ES-I3 (cell line): ENCODE measurements at regions not wholly inside any gene's neighbourhood (a gene's known extent, or its start where the extent isn't known, plus 50 kb on each side); places are given as distances from the start of the nearest gene placed in this dataset.
"Not testable (repeated sequence)": the region's sequence is repeated elsewhere in the genome, so short reads cannot be mapped to it uniquely, and the experiment has no call there.

Experiments used
- H3K36me3 ChIP-seq: 2 replicates; pipeline ENCODE4 v1.6.1; 2013; ENCODE audit warnings: mild to moderate bottlenecking, low read length, control low read depth, moderate library complexity; ENCODE audit not compliant: insufficient read depth
- H3K4me1 ChIP-seq: 2 replicates; pipeline ENCODE4 v1.6.1; 2013; ENCODE audit warnings: mild to moderate bottlenecking, control low read depth, low read length; ENCODE audit not compliant: insufficient read depth
- H3K9ac ChIP-seq: 2 replicates; pipeline ENCODE4 v1.6.1; 2013; ENCODE audit warnings: low read depth, mild to moderate bottlenecking, low read length, moderate library complexity
- H3K9me3 ChIP-seq: 2 replicates; pipeline ENCODE4 v1.6.1; 2013; ENCODE audit warnings: mild to moderate bottlenecking, low read length, moderate library complexity; ENCODE audit not compliant: control insufficient read depth, insufficient read depth

DNA sequence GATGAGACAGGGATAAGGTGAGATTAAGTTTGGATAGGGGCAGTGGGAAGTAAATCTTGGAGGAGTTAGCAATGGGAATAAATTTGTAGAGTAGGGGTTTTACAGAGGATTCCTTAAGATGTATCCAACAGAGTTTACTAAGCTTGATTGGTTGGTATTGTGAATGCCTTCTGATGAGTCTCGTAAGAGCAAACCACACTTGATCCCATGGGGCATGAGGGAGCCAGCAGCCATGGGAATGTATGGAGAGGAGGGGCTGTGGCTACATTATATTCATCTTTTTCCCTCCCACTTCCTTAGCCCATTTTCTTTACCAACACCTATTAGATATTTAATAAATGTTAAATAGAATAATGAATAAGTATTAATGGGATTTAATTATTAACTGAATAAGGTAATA, 126.6 kb upstream of the NDST3 start:
- H3K9me3 ChIP-seq = no peaks in the 10 kb centered on the region
- H3K9ac ChIP-seq = no peak overlapping the region
- peaks cover 7% of the 10 kb centered on the region; the same call in 1 of the 2 replicates for H3K4me1 ChIP-seq
- H3K36me3 ChIP-seq = no peaks in the 10 kb centered on the region

DNA sequence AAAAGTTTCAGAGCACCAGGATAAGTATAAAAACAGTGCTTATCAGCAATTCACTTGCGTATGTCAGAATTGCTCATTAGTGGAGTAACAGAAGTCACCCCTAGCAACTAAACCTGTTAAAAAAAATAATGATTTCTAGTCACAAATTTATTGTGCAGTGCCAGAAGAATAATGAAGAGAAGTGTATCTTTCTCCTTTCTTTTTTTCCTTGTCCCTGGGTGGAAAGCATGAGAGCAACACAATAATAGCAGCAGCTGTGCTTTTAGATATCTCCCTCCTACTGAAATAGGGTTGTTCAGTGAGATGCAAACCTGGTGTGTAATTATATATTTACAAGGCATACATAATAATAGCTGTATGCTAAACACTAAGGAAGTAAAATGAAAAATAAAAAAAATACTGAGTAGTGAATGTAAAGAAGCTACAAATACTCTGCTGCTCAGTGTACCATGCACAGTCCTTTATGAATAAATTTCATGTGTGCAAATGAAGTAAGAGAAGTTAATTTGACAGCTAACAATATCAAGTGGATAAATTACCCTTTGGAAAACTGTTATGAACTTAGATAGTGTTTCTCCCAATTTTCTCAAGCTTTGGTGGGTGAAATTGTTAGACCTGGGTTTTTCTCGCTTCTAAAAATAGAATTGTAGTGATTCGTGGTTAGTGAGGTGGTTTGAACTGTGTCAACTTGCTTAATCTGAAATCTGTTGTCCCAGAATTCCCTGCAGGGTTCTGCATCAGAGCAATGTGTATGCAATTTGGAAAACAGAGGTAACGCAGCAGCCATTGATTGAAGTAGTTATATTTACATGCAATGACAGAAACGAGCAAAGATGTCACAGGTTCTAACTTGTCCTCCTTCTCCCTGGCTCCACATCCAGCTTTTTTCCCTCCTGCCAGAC, 125.7 kb upstream of the NDST3 start:
- no peaks in the 10 kb centered on the region for H3K4me1 ChIP-seq
- no peaks in the 10 kb centered on the region for H3K36me3 ChIP-seq
- H3K9me3 ChIP-seq = no peaks in the 10 kb centered on the region
- H3K9ac ChIP-seq = no peak overlapping the region

DNA sequence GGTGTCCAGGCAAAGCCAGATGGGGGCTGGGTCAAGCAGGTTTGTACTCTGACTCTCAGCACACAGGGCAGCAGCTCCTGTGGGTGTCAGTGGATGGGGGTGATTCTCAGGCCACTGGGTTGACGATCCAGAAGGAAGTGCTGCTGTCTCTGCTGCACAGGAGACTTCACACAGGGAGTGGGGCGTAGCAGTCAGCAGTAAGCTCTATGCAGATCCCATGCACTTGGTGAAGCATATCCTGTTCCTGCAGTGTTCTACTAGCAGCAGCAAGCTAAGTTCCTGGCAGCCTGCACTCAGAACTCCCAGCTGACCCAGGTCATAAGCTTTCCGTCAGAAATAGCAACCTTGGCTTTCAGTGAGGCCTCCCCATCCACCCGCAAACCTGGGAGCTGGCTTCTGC, 117.6 kb upstream of the NDST3 start:
- no peak overlapping the region for H3K9ac ChIP-seq
- no peaks in the 10 kb centered on the region; the same call in 1 of the 2 replicates for H3K36me3 ChIP-seq
- H3K4me1 ChIP-seq = 0 out of 2 replicates have a peak, but pooled peaks cover 3% of the 10 kb centered on the region
- H3K9me3 ChIP-seq = no peaks in the 10 kb centered on the region

DNA sequence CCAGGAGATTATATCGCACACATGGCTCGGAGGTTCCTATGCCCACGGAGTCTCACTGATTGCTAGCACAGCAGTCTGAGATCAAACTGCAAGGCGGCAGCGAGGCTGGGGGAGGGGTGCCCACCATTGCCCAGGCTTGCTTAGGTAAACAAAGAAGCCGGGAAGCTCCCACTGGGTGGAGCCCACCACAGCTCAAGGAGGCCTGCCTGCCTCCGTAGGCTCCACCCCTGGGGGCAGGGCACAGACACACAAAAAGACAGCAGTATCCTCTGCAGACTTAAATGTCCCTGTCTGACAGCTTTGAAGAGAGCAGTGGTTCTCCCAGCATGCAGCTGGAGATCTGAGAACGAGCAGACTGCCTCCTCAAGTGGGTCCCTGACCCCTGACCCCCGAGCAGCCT, 112.0 kb upstream of the NDST3 start:
- not testable (repeated sequence) for H3K36me3 ChIP-seq, H3K9me3 ChIP-seq, H3K4me1 ChIP-seq
- peak overlapping the region; percentile 0; the same call in 1 of the 2 replicates for H3K9ac ChIP-seq

DNA sequence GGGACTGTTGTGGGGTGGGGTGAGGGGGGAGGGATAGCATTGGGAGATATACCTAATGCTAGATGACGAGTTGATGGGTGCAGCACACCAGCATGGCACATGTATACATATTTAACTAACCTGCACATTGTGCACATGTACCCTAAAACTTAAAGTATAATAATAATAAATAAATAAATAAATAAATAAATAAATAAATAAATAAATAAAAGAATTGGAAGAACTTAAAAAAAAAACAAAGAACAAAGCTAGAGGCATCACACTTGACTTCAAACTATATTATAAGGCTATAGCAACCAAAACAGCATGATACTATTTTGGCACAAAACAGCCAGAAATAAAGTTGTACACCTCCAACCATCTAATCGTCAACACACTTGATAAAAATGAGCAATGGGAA, 106.5 kb upstream of the NDST3 start:
- H3K9me3 ChIP-seq, H3K9ac ChIP-seq, H3K4me1 ChIP-seq, H3K36me3 ChIP-seq: not testable (repeated sequence)

DNA sequence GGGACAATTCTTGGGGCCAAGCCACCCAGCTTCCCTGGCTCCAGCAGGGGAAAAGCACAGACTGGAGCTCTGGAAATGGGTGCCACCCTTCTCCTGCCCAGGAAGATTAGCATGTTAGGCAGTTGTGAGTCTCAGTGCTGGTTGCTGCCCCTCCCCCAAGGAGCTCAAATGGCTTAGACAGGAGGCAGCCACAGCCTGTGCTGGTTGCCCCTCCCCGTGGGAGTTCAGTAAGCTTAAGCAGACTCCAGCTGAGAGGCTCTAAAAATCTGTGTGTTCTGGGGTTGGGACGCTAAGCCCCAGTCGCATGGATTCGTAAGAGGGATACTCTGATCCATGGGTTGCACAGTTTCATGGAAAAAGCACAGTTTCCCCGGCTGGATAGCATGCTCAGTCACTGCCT, 92.7 kb upstream of the NDST3 start:
- no peaks in the 10 kb centered on the region for H3K9me3 ChIP-seq
- H3K36me3 ChIP-seq = no peaks in the 10 kb centered on the region
- no peaks in the 10 kb centered on the region for H3K4me1 ChIP-seq
- no peak overlapping the region for H3K9ac ChIP-seq

DNA sequence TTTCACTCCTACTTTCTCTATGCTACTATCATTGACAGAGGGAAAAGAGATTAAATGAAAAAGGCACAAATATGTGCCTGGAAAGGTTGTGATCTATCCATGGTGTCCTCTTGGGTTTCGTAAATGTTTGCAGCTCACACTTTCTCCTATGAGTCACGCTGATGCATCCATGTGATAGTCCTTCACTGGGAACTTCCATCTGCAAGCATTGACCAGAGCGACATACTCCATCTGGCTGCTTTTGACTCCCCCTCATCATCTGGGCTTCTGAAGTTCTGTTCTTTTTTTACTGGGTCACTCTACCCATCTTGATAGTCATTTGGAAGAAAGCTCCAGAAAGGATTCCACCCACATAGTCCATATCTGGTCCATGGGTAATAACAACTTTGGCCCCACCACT, 84.7 kb upstream of the NDST3 start:
- Histone ChIP-seq H3K9ac (no peak overlapping the region), H3K36me3 (no peaks in the 10 kb centered on the region), H3K9me3 (no peaks in the 10 kb centered on the region), H3K4me1 (no peaks in the 10 kb centered on the region)

DNA sequence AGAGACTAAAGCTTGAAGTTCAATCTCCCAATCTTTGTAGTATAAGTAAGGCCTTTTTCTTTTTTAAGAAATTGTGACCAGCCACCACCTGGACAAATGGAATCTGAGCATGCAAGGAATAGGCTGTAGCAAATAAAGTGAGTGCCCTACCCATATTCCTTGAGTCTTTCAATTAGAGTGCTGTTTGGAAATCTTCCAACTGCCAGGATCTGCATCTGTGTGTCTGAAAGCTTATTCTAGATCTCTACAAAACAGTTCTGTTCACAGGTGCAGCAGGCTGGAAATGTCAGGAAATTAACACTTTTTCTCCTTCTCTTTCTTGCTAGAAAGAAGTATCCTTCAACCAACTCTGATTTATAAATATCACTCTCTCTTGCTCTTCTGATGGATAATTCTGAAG, 76.7 kb upstream of the NDST3 start:
- Histone ChIP-seq H3K36me3 (no peaks in the 10 kb centered on the region), H3K9ac (no peak overlapping the region), H3K4me1 (no peaks in the 10 kb centered on the region), H3K9me3 (no peaks in the 10 kb centered on the region)

DNA sequence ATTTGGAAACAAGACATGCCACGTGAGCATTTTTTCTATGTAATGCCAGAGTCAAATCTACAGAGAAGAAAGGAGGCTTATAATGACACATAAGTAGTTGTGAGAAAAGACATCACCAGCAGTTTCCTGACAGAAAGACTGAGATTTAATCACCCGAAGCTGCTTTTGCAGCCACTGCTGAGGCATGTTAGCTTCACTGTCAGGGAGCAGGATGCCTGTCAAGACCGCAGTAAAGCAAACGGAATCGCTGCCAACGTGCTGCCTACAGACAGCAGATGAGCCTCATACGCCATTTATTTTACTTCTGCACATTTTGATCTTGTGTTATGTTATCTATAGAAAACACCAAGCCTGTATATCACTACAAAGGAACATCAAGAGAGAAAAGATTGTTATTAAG, 68.7 kb upstream of the NDST3 start:
- H3K36me3 ChIP-seq = no peaks in the 10 kb centered on the region
- H3K9ac ChIP-seq = no peak overlapping the region
- no peaks in the 10 kb centered on the region for H3K9me3 ChIP-seq
- H3K4me1 ChIP-seq = no peaks in the 10 kb centered on the region

DNA sequence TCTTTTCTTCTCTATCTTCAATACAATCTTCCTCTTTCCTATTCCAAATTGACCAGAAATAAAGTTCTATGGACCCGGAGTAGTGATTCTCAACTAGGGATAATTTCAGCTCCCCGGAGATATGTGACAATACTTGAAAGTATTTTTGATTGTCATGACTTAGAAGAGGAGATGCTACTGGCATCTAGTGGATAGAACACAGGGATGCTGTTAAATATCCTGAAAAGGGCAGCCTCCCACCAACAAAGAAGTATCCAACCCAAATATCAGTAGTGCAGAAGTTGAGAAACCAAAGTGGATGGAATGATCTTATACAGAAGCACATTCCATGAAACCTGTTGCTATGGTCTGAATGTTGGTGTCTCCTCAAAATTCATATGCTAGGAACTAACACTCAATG, 65.7 kb upstream of the NDST3 start:
- Histone ChIP-seq H3K9ac (no peak overlapping the region), H3K36me3 (no peaks in the 10 kb centered on the region), H3K9me3 (no peaks in the 10 kb centered on the region), H3K4me1 (no peaks in the 10 kb centered on the region)

DNA sequence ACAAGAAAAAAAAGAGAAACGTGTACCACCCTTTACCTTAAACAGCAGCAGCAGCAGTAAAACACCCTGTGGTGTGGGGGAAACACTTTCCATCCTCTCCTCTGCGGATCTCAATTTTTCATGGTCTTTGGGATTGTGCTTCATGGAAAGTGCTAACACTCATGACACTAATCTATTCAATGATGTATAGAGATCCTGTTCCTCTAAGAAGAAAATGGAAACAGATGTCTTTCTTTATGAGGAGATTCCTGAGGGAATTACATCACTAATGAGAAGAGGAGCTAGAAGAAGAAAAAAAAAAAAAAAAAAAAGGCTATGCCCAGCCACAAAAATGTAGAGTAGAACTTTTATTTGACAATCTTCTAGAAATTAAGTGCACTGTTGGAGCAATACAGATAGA, 62.9 kb upstream of the NDST3 start:
- H3K36me3 ChIP-seq = no peaks in the 10 kb centered on the region
- no peaks in the 10 kb centered on the region for H3K4me1 ChIP-seq
- H3K9ac ChIP-seq = no peak overlapping the region
- no peaks in the 10 kb centered on the region for H3K9me3 ChIP-seq

DNA sequence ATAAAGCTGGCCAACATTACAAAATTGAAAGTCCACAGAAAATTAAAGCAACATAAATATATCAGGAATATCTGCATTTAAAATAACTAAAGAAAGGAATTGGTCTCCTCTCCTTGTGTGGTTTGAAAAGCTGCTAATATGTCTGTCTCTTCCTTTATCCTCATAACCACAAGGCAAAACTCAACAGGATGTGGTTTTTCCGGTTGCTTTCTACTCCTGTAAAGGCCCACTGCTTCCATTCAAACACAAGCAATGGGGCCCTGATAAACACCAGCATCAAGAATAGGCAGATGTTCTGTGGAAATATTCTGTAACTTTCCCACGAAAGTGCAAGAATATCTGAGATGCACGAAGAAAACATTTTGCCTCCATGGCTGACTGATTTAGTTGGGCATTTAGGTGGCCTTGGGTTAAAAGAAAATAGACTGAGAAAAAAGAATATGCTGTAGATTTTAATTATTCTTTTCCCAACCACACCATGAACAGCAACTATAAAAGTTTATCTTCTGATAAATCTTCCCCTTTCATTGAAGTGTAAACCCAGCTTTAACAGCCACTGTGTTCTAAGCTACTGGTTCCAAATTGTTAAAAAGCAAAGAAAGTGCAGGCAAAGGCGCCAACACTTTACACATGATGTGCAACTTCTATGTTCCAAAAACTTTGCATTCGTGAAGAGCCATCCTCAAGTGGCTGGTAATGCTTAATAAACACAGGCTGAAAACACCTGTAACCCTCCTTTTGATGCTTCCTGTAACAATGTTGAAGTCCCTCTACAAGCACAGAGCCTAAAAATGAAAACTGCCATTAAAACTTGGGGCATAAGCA, 50.5 kb upstream of the NDST3 start:
- Histone ChIP-seq H3K9ac (no peak overlapping the region), H3K9me3 (no peaks in the 10 kb centered on the region), H3K4me1 (no peaks in the 10 kb centered on the region), H3K36me3 (no peaks in the 10 kb centered on the region)

DNA sequence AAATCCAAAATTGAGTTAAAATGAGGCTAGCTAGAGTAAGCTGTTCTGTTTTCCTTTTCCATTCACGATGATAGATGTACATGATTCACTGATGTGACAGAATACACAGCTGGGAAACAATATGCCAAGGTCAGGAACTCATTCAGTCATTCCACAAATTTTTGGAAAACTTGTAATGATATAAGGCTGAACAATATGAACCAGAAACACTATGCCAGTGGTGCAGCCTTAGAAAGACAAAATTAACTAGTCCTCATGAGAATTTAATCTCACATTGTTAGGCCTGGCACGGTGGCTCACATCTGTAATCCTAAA, 50.0 kb upstream of the NDST3 start:
- no peaks in the 10 kb centered on the region for H3K9me3 ChIP-seq
- H3K36me3 ChIP-seq = no peaks in the 10 kb centered on the region
- H3K9ac ChIP-seq = no peak overlapping the region
- H3K4me1 ChIP-seq = no peaks in the 10 kb centered on the region
